ENCODE measurements at regions not wholly inside any gene's neighbourhood (a gene's known extent, or its start where the extent isn't known, plus 50 kb on each side); places are given as distances from the start of the nearest gene placed in this dataset.
A peak's percentile ranks its signal among the peaks of the same experiment; 100 is the strongest.

DNA sequence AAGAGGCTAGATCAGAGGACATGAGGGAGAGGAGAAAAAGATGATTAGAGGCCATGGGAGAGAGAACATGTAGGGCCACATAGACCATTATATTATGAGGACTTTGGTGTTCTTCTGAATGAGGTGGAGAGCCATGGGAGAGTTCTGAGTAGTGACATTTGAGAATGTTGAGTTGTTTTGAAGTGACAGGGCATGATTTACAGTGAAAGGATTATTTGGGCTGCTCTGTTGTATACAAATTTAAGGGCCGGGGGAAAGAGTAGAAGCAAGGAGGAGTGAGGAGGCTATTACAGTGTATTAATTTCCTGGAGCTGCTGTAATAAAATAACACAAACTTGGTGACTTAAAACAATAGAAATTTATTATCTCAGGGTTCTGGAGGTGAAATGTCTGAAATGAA lies 102.5 kb upstream of the RGS4 start:
- DNase-seq (ENCODE audit: low spot score) = no peak

DNA sequence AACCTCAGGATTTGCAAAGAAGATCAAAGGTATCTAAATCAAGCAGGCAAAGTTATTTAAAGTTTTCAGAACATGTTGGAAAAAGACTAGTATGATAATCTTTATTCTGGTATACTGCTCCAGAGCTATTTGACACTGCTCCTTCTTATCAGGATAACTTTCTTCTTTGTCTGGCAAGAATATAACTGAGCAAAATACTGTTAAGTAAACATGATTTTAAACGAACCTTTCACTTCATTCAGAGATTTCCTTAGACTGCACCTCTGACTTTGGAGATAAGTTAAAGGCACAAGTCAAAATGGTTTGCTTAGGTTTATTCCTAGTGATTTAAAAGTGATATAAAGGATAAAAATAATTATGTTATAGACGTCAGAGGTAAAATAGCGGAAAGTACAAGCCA lies 103.9 kb upstream of the CCDC190 start:
- DNase-seq (ENCODE audit: low spot score) = no peak

GRCh38 chr1:162956922-162957321 lies 95.9 kb upstream of the CCDC190 start:
- DNase-seq (ENCODE audit: low spot score) = no peak

- DNase-seq (ENCODE audit: low spot score) = no peak
Measured at GRCh38 chr1:162954824-162955223, 93.8 kb upstream of the CCDC190 start.

DNA sequence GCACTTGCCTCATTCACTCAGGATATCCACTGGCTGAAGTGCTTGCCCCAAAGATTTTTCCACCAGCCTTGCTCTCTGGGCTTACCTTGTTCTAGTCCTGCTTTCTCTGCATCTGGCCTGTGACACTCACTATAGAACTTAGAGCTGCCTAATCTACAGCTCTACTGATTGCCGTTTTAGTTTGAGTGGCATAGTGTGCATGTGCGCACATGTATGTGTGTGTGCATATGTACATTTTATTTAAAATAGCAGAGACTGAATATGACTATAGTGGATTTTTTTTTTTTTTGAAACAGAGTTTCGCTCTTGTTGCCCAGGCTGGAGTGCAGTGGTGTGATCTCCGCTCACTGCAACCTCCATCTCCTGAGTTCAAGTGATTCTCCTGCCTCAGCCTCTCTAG lies 92.0 kb upstream of the CCDC190 start:
- no peak for DNase-seq (ENCODE audit: low spot score)

- DNase-seq (ENCODE audit: low spot score) = peak; percentile 14
Measured at GRCh38 chr1:162951553-162952315, 90.8 kb upstream of the CCDC190 start.

GRCh38 chr1:162950187-162950586 lies 89.2 kb upstream of the CCDC190 start:
- no peak for DNase-seq (ENCODE audit: low spot score)

- no peak for DNase-seq (ENCODE audit: low spot score)
Measured at GRCh38 chr1:162946701-162947100, 85.7 kb upstream of the CCDC190 start.

- no peak for DNase-seq (ENCODE audit: low spot score)
Measured at GRCh38 chr1:162944974-162945674, 84.1 kb upstream of the CCDC190 start.

GRCh38 chr1:162943622-162944021 lies 82.6 kb upstream of the CCDC190 start:
- DNase-seq (ENCODE audit: low spot score) = no peak

DNA sequence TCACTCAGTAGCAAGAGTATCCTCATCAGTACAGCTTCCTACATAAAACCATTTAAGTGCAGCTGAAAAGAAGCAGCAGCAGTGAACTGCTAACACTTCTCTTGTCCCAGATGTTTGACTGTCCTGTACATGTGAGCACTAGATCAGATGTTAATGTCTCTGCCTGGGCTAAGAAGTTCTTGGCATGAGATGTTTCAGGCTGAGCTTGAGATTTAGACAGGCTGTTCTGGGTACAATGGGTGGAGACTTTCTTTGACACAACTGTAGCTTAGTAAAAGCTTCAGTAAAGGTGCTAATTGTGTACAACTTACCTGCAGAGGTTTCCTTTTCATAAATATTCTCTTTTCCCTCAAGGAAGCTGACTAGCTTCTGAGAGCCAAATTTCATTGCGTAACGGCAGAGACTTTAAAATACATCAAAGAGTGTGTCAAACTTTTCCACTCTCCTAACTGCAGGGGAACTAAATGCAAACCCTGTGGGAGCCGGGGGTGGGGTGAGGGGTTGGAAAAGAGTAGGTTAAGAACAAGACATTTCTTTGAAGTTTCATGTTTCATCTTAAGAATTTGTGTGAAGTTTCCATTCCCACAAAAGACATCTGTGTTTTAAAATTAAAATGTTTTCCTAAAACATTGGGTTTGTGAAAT lies 82.1 kb upstream of the CCDC190 start:
- DNase-seq (ENCODE audit: low spot score) = no peak

GRCh38 chr1:162941024-162941423 lies 80.0 kb upstream of the CCDC190 start:
- no peak for DNase-seq (ENCODE audit: low spot score)

DNA sequence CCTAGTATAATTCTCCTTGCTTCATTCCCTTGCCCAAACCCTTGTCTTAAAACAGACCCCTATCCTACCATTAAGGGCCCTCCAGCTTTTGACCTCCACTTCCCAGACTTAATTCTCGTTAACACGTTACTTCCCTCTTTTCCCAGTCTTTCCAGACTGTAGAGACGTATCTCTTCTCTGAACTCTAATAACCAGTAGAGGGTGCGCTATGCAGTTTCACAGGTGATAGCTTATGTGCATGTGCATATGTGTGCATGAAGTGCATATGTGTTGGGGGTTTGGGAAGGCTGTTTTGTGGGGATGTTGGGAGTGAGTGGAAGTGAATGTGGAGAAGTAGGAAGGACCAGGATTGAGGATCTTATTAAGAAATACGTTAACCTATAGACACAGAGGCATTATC lies 78.1 kb upstream of the CCDC190 start:
- no peak for DNase-seq (ENCODE audit: low spot score)

GRCh38 chr1:162937716-162938395 lies 76.9 kb upstream of the CCDC190 start:
- DNase-seq (ENCODE audit: low spot score) = no peak

DNA sequence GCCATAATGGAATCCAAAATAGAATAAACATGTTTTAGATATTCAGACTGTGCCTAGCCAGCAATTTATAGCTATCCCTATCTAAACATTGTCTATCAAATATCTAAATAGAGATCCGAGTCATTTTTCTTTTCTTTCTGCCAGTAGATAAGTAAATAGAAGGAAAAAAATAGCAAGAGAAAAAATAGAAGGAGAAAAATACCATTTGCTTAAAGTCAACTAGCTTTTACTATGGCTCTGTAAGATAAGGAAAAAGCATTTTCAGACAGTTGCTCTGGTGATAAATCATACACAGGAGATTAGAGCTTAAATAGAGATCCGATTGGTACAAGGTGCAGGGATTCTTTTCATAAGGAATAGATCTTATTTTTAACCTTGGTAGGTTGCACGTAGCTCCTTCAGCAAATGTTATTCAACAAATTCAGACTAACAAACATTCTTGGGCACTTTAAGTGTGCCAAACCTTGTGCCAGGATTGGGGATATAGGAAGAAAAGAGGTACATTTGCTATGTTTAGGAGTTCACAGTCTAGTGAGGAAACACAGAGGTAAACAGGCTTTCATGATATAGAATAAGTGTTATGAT lies 70.1 kb upstream of the CCDC190 start:
- no peak for DNase-seq (ENCODE audit: low spot score)

DNA sequence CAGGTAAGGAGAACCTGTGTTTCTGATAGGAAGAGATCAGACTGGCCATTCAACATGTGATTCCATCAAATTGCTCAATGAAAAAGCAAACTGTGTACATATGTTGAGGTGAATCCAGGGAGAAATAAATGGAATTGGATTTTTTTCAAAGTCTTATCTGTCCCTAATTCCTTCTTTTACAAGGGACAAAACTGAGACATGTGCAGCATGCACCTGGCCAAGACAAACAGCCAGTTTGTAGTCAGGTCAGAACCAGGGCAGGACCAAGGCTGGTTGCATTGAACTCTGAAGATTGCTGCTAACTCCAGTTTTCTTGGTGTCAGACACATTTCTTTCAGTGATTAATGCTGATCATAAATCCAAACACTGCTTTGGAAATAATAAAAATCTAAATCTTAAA lies 69.6 kb upstream of the CCDC190 start:
- DNase-seq (ENCODE audit: low spot score) = no peak

DNA sequence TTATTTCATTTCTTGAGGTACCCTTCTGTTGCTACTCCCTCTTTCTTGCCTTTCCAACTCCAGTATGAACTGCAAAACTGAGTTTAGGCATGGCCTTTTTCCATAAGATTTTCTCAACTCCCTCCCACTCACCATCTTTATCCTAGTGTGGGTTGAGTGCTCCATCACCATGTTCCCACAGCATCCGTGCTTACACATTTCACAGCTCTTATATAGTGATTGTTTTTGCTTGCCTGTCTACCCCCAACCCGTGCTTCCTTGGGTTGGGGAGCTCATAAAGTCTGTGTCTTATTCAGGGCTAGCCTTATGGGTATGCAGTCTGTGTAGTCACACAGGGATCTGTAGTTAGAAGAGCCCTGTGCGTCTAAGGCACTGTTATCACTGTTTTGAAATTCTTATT lies 68.2 kb upstream of the CCDC190 start:
- DNase-seq (ENCODE audit: low spot score) = no peak

GRCh38 chr1:162928141-162928540 lies 67.2 kb upstream of the CCDC190 start:
- DNase-seq (ENCODE audit: low spot score) = no peak

GRCh38 chr1:162927421-162927820 lies 66.4 kb upstream of the CCDC190 start:
- no peak for DNase-seq (ENCODE audit: low spot score)

DNA sequence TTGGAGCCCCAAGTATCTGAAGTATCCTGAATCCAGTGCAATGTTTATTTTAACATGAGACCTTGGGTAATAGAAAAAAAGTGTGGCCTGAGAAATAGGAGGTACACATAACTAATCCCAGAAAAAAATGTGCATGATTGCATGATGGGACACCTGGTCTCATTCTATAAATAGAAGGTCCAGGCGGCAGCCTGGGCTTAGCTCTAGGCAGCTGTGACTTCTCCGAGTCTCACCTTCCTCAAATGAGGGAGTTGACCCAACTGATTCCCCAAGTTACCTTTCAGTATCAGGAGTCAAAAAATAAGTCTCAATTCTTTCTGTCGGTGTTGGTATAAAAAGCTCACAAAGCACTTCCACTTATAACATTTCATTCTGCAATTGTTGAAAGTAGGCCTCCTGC lies 65.9 kb upstream of the CCDC190 start:
- no peak for DNase-seq (ENCODE audit: low spot score)

GRCh38 chr1:162924179-162924578 lies 63.2 kb upstream of the CCDC190 start:
- DNase-seq (ENCODE audit: low spot score) = no peak

- no peak for DNase-seq (ENCODE audit: low spot score)
Measured at GRCh38 chr1:162922201-162922600, 61.2 kb upstream of the CCDC190 start.

Data from activated CD4-positive, alpha-beta T cell treated with anti-CD3 and anti-CD28 coated beads, Interleukin-2, Interleukin-4, amounts not matched to agents 100 ng/mL and 50 ng/mL, durations not matched to agents 16 hours and 8 hours (primary cell).